ENCODE measurements at regions not wholly inside any gene's neighbourhood (a gene's known extent, or its start where the extent isn't known, plus 50 kb on each side); places are given as distances from the start of the nearest gene placed in this dataset.

DNA sequence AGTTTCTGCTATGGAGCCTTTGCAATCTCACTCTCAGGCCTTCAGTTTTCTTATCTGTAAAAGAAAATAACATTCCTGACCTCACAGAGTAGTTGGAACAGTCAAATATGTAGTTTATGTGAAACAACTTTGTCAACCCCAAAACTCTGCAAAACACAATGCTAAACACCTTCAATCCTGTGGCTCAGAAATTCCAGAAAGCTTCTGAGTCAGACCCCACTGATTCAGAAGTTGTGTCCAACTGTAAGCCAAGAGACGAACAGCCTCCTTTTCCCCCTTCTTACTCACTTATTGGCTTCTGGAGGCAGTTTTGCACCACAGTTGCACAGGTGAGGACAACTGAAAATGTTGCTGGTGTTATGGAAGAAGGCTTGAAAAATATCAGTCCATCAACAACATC is 52.9 kb downstream of the TMSB4Y start:
- TF ChIP-seq, protein P1, sequence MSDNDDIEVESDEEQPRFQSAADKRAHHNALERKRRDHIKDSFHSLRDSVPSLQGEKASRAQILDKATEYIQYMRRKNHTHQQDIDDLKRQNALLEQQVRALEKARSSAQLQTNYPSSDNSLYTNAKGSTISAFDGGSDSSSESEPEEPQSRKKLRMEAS (CRISPR knock-in tag; IDR thresholded peaks at IDR 0.05), result no peak
- TF ChIP-seq, protein P2, sequence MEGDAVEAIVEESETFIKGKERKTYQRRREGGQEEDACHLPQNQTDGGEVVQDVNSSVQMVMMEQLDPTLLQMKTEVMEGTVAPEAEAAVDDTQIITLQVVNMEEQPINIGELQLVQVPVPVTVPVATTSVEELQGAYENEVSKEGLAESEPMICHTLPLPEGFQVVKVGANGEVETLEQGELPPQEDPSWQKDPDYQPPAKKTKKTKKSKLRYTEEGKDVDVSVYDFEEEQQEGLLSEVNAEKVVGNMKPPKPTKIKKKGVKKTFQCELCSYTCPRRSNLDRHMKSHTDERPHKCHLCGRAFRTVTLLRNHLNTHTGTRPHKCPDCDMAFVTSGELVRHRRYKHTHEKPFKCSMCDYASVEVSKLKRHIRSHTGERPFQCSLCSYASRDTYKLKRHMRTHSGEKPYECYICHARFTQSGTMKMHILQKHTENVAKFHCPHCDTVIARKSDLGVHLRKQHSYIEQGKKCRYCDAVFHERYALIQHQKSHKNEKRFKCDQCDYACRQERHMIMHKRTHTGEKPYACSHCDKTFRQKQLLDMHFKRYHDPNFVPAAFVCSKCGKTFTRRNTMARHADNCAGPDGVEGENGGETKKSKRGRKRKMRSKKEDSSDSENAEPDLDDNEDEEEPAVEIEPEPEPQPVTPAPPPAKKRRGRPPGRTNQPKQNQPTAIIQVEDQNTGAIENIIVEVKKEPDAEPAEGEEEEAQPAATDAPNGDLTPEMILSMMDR (IDR thresholded peaks at IDR 0.05), result no peak
- TF ChIP-seq ZNF416 (CRISPR knock-in tag; IDR thresholded peaks at IDR 0.05) (no peak), SP1 (CRISPR knock-in tag; conservative IDR thresholded peaks at IDR 0.05) (no peak), FOXK1 (CRISPR knock-in tag; IDR thresholded peaks at IDR 0.05) (no peak), SMAD3 (CRISPR knock-in tag; IDR thresholded peaks at IDR 0.05; ENCODE audit: borderline replicate concordance) (no peak), CBFB (CRISPR knock-in tag; IDR thresholded peaks at IDR 0.05; ENCODE audit: low read depth) (no peak), NR3C1 (CRISPR knock-in tag; conservative IDR thresholded peaks at IDR 0.05; ENCODE audit: low read depth) (no peak), TEAD1 (CRISPR knock-in tag; IDR thresholded peaks at IDR 0.05) (no peak), IRF2 (CRISPR knock-in tag; IDR thresholded peaks at IDR 0.05; ENCODE audit: borderline replicate concordance, low read depth) (no peak)
- TF ChIP-seq, protein P3, sequence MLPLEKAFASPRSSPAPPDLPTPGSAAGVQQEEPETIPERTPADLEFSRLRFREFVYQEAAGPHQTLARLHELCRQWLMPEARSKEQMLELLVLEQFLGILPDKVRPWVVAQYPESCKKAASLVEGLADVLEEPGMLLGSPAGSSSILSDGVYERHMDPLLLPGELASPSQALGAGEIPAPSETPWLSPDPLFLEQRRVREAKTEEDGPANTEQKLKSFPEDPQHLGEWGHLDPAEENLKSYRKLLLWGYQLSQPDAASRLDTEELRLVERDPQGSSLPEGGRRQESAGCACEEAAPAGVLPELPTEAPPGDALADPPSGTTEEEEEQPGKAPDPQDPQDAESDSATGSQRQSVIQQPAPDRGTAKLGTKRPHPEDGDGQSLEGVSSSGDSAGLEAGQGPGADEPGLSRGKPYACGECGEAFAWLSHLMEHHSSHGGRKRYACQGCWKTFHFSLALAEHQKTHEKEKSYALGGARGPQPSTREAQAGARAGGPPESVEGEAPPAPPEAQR (CRISPR knock-in tag; IDR thresholded peaks at IDR 0.05), result no peak
- TF ChIP-seq, protein P4, sequence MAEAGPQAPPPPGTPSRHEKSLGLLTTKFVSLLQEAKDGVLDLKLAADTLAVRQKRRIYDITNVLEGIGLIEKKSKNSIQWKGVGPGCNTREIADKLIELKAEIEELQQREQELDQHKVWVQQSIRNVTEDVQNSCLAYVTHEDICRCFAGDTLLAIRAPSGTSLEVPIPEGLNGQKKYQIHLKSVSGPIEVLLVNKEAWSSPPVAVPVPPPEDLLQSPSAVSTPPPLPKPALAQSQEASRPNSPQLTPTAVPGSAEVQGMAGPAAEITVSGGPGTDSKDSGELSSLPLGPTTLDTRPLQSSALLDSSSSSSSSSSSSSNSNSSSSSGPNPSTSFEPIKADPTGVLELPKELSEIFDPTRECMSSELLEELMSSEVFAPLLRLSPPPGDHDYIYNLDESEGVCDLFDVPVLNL (CRISPR knock-in tag; IDR thresholded peaks at IDR 0.05; ENCODE audit: borderline replicate concordance, low read depth), result no peak

All from WTC11 (cell line).